ENCODE measurements at regions not wholly inside any gene's neighbourhood (a gene's known extent, or its start where the extent isn't known, plus 50 kb on each side); places are given as distances from the start of the nearest gene placed in this dataset.

GRCh38 chr4:81620442-81620841 lies 148.7 kb upstream of the RASGEF1B start:
- Histone ChIP-seq H4K8ac (ENCODE audit: extremely low read depth, insufficient read depth, low read length) (no peak overlapping the region), H3K79me1 (ENCODE audit: low read depth, low read length) (no peaks in the 10 kb centered on the region), H4K5ac (ENCODE audit: insufficient read length, low read depth, low read length) (no peak overlapping the region), H3K9me3 (ENCODE audit: insufficient read depth in 2 of 2, low read depth in 1 of 2, low read length in 1 of 2) (no peaks in the 10 kb centered on the region), H3K36me3 (ENCODE audit: control insufficient read depth in 2 of 4, insufficient read depth in 4 of 4, low read length in 3 of 4) (no peaks in the 10 kb centered on the region), H2BK12ac (ENCODE audit: low read depth, low read length) (no peak overlapping the region), H3K23ac (ENCODE audit: insufficient read length) (no peak overlapping the region), H3K56ac (replicated peaks; ENCODE audit: insufficient read length, low read depth, low read length) (no peak overlapping the region), H2AK5ac (ENCODE audit: low read depth, low read length) (no peak overlapping the region), H3K18ac (ENCODE audit: extremely low read depth, low read length) (no peak overlapping the region), H3K9ac (replicated peaks in 1 of 4; ENCODE audit: extremely low read depth in 1 of 4, low read depth in 3 of 4, low read length in 3 of 4) (no peak overlapping the region), H2BK20ac (ENCODE audit: low read length) (no peak overlapping the region), H2AFZ (ENCODE audit: low read length) (no peak overlapping the region), H2BK15ac (ENCODE audit: low read length) (no peak overlapping the region), H3K27ac (ENCODE audit: low read depth, low read length) (no peak overlapping the region), H2BK120ac (replicated peaks; ENCODE audit: low read depth, low read length) (no peak overlapping the region), H3K14ac (ENCODE audit: insufficient read length) (no peak overlapping the region), H3K4ac (replicated peaks; ENCODE audit: insufficient read length, low read depth, low read length) (no peak overlapping the region), H2BK5ac (ENCODE audit: low read depth, low read length) (no peak overlapping the region), H3K4me1 (replicated peaks in 1 of 4; ENCODE audit: control insufficient read depth in 3 of 4, insufficient read depth in 4 of 4, low read length in 3 of 4) (no peaks in the 10 kb centered on the region; a peak in 1 of 7 replicates), H3K27me3 (replicated peaks in 1 of 4; ENCODE audit: control insufficient read depth in 3 of 4, extremely low read depth in 1 of 4, insufficient read depth in 3 of 4, low read length in 3 of 4) (no peaks in the 10 kb centered on the region), H4K20me1 (replicated peaks in 1 of 2; ENCODE audit: control insufficient read depth in 1 of 2, insufficient read depth in 2 of 2, low read length in 2 of 2) (no peaks in the 10 kb centered on the region), H3K23me2 (ENCODE audit: low read depth, low read length) (no peaks in the 10 kb centered on the region), H3K4me3 (ENCODE audit: extremely low read depth in 1 of 4, insufficient read depth in 2 of 4, low read depth in 3 of 4, low read length in 4 of 4) (no peak overlapping the region), H4K91ac (replicated peaks; ENCODE audit: insufficient read length, low read length) (no peak overlapping the region), H3K4me2 (ENCODE audit: insufficient read depth in 1 of 2, low read depth in 2 of 2, low read length in 2 of 2) (no peak overlapping the region), H3K79me2 (ENCODE audit: control insufficient read depth in 1 of 2, insufficient read depth in 2 of 2, low read length in 2 of 2) (no peaks in the 10 kb centered on the region)
- ChIA-PET CTCF (ENCODE audit: partially characterized antibody) (no interaction called here), POLR2A (ENCODE audit: partially characterized antibody) (no interaction called here)
- FAIRE-seq (no peak), DNase-seq (ENCODE audit: low read depth in 1 of 2, low spot score in 2 of 2) (no peak)
- WGBS, 2 experiments (ENCODE audit: extremely low coverage in 1 of 2, insufficient coverage in 1 of 2, insufficient read length in 1 of 2, insufficient replicate concordance in 2 of 2, low coverage in 1 of 2, low lambda C conversion rate in 2 of 2, missing lambda C conversion rate in 1 of 2), result 86% methylated on average over 1 of the region's 1 CpG; no CpG with 5 or more reads in 1 of the 2 experiments
- TF ChIP-seq ATF2 (IDR thresholded peaks at IDR 0.05; ENCODE audit: low read length) (no peak), ATF3 (IDR thresholded peaks at IDR 0.05; ENCODE audit: insufficient read depth, low read depth, low read length) (no peak), CBX5 (IDR thresholded peaks at IDR 0.05; ENCODE audit: low read depth, low read length) (no peak), BRCA1 (IDR thresholded peaks at IDR 0.05; ENCODE audit: low read depth, low read length) (no peak), POU5F1 (IDR thresholded peaks at IDR 0.05; ENCODE audit: low read depth, low read length) (no peak), KDM5A (IDR thresholded peaks at IDR 0.05; ENCODE audit: low read length) (no peak), POLR2A (IDR thresholded peaks at IDR 0.05; ENCODE audit: control extremely low read depth in 1 of 2, low read depth in 2 of 2, low read length in 2 of 2) (no peak), RBBP5 (IDR thresholded peaks at IDR 0.05; ENCODE audit: borderline replicate concordance, low read depth, low read length) (no peak), RAD21 (IDR thresholded peaks at IDR 0.05 in 1 of 2, conservative IDR thresholded peaks at IDR 0.05 in 1 of 2; ENCODE audit: low read depth in 2 of 2, low read length in 2 of 2) (no peak), SIX5 (IDR thresholded peaks at IDR 0.05; ENCODE audit: low read depth, low read length) (no peak), MAX (IDR thresholded peaks at IDR 0.05) (no peak), GABPA (IDR thresholded peaks at IDR 0.05; ENCODE audit: borderline replicate concordance, insufficient read depth, low read length) (no peak), CREB1 (IDR thresholded peaks at IDR 0.05) (no peak)

Data from H1 (cell line).